NT2/D1 (cell line): ENCODE measurements at regions not wholly inside any gene's neighbourhood (a gene's known extent, or its start where the extent isn't known, plus 50 kb on each side); places are given as distances from the start of the nearest gene placed in this dataset.

ENCODE experiments used
- YY1 ChIP-seq: IDR thresholded peaks from 2 replicates; pipeline ENCODE4 v1.6.1; 2011; ENCODE audit not compliant: insufficient read length, insufficient read depth
- ZNF274 ChIP-seq: IDR thresholded peaks from 2 replicates; pipeline ENCODE4 v1.6.1; 2011; ENCODE audit warnings: mild to moderate bottlenecking, low read depth, low read length

GRCh38 chr1:93808871-93809270 is 70.1 kb downstream of the DNTTIP2 start:
- TF ChIP-seq ZNF274, result no peak
- TF ChIP-seq YY1, result no peak
